ENCODE measurements at regions not wholly inside any gene's neighbourhood (a gene's known extent, or its start where the extent isn't known, plus 50 kb on each side); places are given as distances from the start of the nearest gene placed in this dataset.

GRCh38 chr1:47617381-47618221 lies 179.8 kb downstream of the FOXD2 start:
- no peaks in the 10 kb centered on the region for H3K36me3 ChIP-seq (ENCODE audit: control insufficient read depth, insufficient read depth, low read length)
- no peak overlapping the region for H3K4me2 ChIP-seq (ENCODE audit: low read length)
- H3K27ac ChIP-seq, result no peak overlapping the region
- H3K9ac ChIP-seq, result no peak overlapping the region
- H3K4me1 ChIP-seq, result no peaks in the 10 kb centered on the region
- H3K9me3 ChIP-seq (ENCODE audit: control insufficient read depth, low read length), result no peaks in the 10 kb centered on the region
- no peak overlapping the region for H3K4me3 ChIP-seq (ENCODE audit: low read depth, low read length)
- H2AFZ ChIP-seq, result no peak overlapping the region
- TF ChIP-seq CTCF (IDR thresholded peaks at IDR 0.05), result no peak
- H3K79me2 ChIP-seq, result no peaks in the 10 kb centered on the region
- H3K27me3 ChIP-seq (ENCODE audit: control insufficient read depth, insufficient read depth, low read length), result no peaks in the 10 kb centered on the region

GRCh38 chr1:47618222-47618720 lies 180.4 kb downstream of the FOXD2 start:
- no peaks in the 10 kb centered on the region for H3K9me3 ChIP-seq (ENCODE audit: control insufficient read depth, low read length)
- no peaks in the 10 kb centered on the region for H3K36me3 ChIP-seq (ENCODE audit: control insufficient read depth, insufficient read depth, low read length)
- TF ChIP-seq CTCF (IDR thresholded peaks at IDR 0.05), result no peak
- H3K4me1 ChIP-seq, result no peaks in the 10 kb centered on the region
- no peak overlapping the region for H2AFZ ChIP-seq
- H3K27me3 ChIP-seq (ENCODE audit: control insufficient read depth, insufficient read depth, low read length), result no peaks in the 10 kb centered on the region
- no peak overlapping the region for H3K4me2 ChIP-seq (ENCODE audit: low read length)
- no peak overlapping the region for H3K9ac ChIP-seq
- H3K79me2 ChIP-seq, result no peaks in the 10 kb centered on the region
- no peak overlapping the region for H3K4me3 ChIP-seq (ENCODE audit: low read depth, low read length)
- no peak overlapping the region for H3K27ac ChIP-seq

- Histone ChIP-seq H3K79me2 (no peaks in the 10 kb centered on the region), H3K27ac (no peak overlapping the region), H3K9ac (no peak overlapping the region), H3K36me3 (ENCODE audit: control insufficient read depth, insufficient read depth, low read length) (no peaks in the 10 kb centered on the region), H3K4me3 (ENCODE audit: low read depth, low read length) (no peak overlapping the region), H3K4me1 (no peaks in the 10 kb centered on the region), H3K4me2 (ENCODE audit: low read length) (no peak overlapping the region), H3K9me3 (ENCODE audit: control insufficient read depth, low read length) (no peaks in the 10 kb centered on the region), H3K27me3 (ENCODE audit: control insufficient read depth, insufficient read depth, low read length) (no peaks in the 10 kb centered on the region), H2AFZ (no peak overlapping the region)
- TF ChIP-seq CTCF (IDR thresholded peaks at IDR 0.05), result no peak
Observed at GRCh38 chr1:47618830-47619229, 181.0 kb downstream of the FOXD2 start.

GRCh38 chr1:47621483-47621882 lies 183.6 kb downstream of the FOXD2 start:
- no peaks in the 10 kb centered on the region for H3K4me1 ChIP-seq
- no peak overlapping the region for H3K9ac ChIP-seq
- H3K79me2 ChIP-seq, result no peaks in the 10 kb centered on the region
- no peaks in the 10 kb centered on the region for H3K36me3 ChIP-seq (ENCODE audit: control insufficient read depth, insufficient read depth, low read length)
- TF ChIP-seq CTCF (IDR thresholded peaks at IDR 0.05), result no peak
- no peak overlapping the region for H3K27ac ChIP-seq
- no peaks in the 10 kb centered on the region for H3K27me3 ChIP-seq (ENCODE audit: control insufficient read depth, insufficient read depth, low read length)
- H3K9me3 ChIP-seq (ENCODE audit: control insufficient read depth, low read length), result no peaks in the 10 kb centered on the region
- H2AFZ ChIP-seq, result no peak overlapping the region
- H3K4me3 ChIP-seq (ENCODE audit: low read depth, low read length), result no peak overlapping the region
- no peak overlapping the region for H3K4me2 ChIP-seq (ENCODE audit: low read length)

- H3K36me3 ChIP-seq (ENCODE audit: control insufficient read depth, insufficient read depth, low read length), result no peaks in the 10 kb centered on the region
- no peaks in the 10 kb centered on the region for H3K9me3 ChIP-seq (ENCODE audit: control insufficient read depth, low read length)
- TF ChIP-seq CTCF (IDR thresholded peaks at IDR 0.05), result no peak
- H3K27ac ChIP-seq, result no peak overlapping the region
- H3K4me1 ChIP-seq, result no peaks in the 10 kb centered on the region
- no peak overlapping the region for H2AFZ ChIP-seq
- no peak overlapping the region for H3K4me2 ChIP-seq (ENCODE audit: low read length)
- H3K9ac ChIP-seq, result no peak overlapping the region
- no peaks in the 10 kb centered on the region for H3K27me3 ChIP-seq (ENCODE audit: control insufficient read depth, insufficient read depth, low read length)
- no peaks in the 10 kb centered on the region for H3K79me2 ChIP-seq
- no peak overlapping the region for H3K4me3 ChIP-seq (ENCODE audit: low read depth, low read length)
Observed at GRCh38 chr1:47621977-47622376, 184.1 kb downstream of the FOXD2 start.
